IMR-90 (cell line): ENCODE measurements at regions not wholly inside any gene's neighbourhood (a gene's known extent, or its start where the extent isn't known, plus 50 kb on each side); places are given as distances from the start of the nearest gene placed in this dataset.

Source experiments
- ATAC-seq: fragments of 200-7000 bp; cut with Tn5 transposase; 2 replicates; pipeline ENCODE4 v1.9.1; 2020; ENCODE audit warnings: low read depth, mild to moderate bottlenecking, moderate library complexity
- BruUV-seq: library from RNA; stranded (reverse); fragments of 400-500 nt; replicated peaks from 2 replicates; lab custom pipeline; 2021; lab: Mats Ljungman, UMichigan
- CTCF ChIA-PET: fragments of 300-600 bp; formaldehyde crosslinking; extraction: SDS; loops from one replicate; lab custom pipeline; 2021; ENCODE audit warnings: antibody characterized with exemption; lab: Yijun Ruan, JAX
- POLR2A ChIA-PET: fragments of 300-600 bp; sonication (Branson Sonifier 250); formaldehyde crosslinking; loops from one replicate; lab custom pipeline; 2022; ENCODE audit warnings: antibody characterized with exemption; ENCODE audit not compliant: unreplicated experiment; lab: Charles Lee
- DNase-seq: peaks from one replicate; pipeline ENCODE4 v3.0.0; 2013
- H2AFZ ChIP-seq: replicated peaks from 2 replicates; pipeline ENCODE3; 2013; ENCODE audit warnings: low read length, mild to moderate bottlenecking; ENCODE audit not compliant: poor library complexity
- H2AK5ac ChIP-seq: 2 replicates; pipeline ENCODE4 v1.6.1; 2013; ENCODE audit warnings: low read depth, low read length, inconsistent platforms
- H2AK9ac ChIP-seq: replicated peaks from 2 replicates; pipeline ENCODE3; 2013; ENCODE audit warnings: mild to moderate bottlenecking, low read depth, low read length, moderate library complexity; ENCODE audit not compliant: poor library complexity
- H2BK120ac ChIP-seq: 2 replicates; pipeline ENCODE4 v1.6.1; 2013; ENCODE audit warnings: low read depth, low read length, inconsistent platforms
- H2BK15ac ChIP-seq: 3 replicates; pipeline ENCODE4 v1.6.1; 2013; ENCODE audit warnings: low read depth, low read length, inconsistent platforms
- H2BK20ac ChIP-seq: 2 replicates; pipeline ENCODE4 v1.6.1; 2013; ENCODE audit warnings: low read depth, mild to moderate bottlenecking, inconsistent platforms, low read length, moderate library complexity
- H2BK5ac ChIP-seq: 2 replicates; pipeline ENCODE4 v1.6.1; 2013; ENCODE audit warnings: mild to moderate bottlenecking, low read depth, low read length, inconsistent platforms; ENCODE audit not compliant: poor library complexity, severe bottlenecking
- H3K14ac ChIP-seq: replicated peaks from 2 replicates; pipeline ENCODE4 v1.6.1; 2013; ENCODE audit warnings: low read depth, low read length, inconsistent platforms
- H3K18ac ChIP-seq: 2 replicates; pipeline ENCODE4 v1.6.1; 2013; ENCODE audit warnings: low read depth, low read length, control low read depth
- H3K23ac ChIP-seq: 2 replicates; pipeline ENCODE4 v1.6.1; 2013; ENCODE audit warnings: low read depth, low read length, inconsistent platforms
- H3K27ac ChIP-seq: 2 replicates; pipeline ENCODE4 v1.5.1; 2013; ENCODE audit warnings: mild to moderate bottlenecking, control low read depth, low read length; ENCODE audit not compliant: insufficient read depth
- H3K27me3 ChIP-seq: 2 replicates; pipeline ENCODE4 v1.6.1; 2013; ENCODE audit warnings: low read length; ENCODE audit not compliant: control insufficient read depth, insufficient read depth
- H3K36me3 ChIP-seq: 2 replicates; pipeline ENCODE4 v1.6.1; 2013; ENCODE audit warnings: low read length, mixed read lengths; ENCODE audit not compliant: control insufficient read depth, insufficient read depth
- H3K4ac ChIP-seq: 2 replicates; pipeline ENCODE4 v1.6.1; 2013; ENCODE audit warnings: low read depth, low read length, inconsistent platforms
- H3K4me1 ChIP-seq: 2 replicates; pipeline ENCODE4 v1.6.1; 2013; ENCODE audit warnings: low read length, mixed read lengths; ENCODE audit not compliant: control insufficient read depth, insufficient read depth
- H3K4me2 ChIP-seq: 2 replicates; pipeline ENCODE4 v1.6.1; 2013; ENCODE audit warnings: low read depth, mild to moderate bottlenecking, control low read depth, low read length, moderate library complexity
- H3K4me3 ChIP-seq: 2 replicates; pipeline ENCODE4 v1.5.1; 2013; ENCODE audit warnings: low read depth, mild to moderate bottlenecking, control low read depth, low read length, moderate library complexity; ENCODE audit not compliant: insufficient read depth
- H3K56ac ChIP-seq: 2 replicates; pipeline ENCODE4 v1.6.1; 2013; ENCODE audit warnings: low read length, inconsistent platforms; ENCODE audit not compliant: insufficient read depth; ENCODE audit errors: extremely low read depth
- H3K79me1 ChIP-seq, 2 experiments: 2 replicates each; pipeline ENCODE4 v1.6.1; 2013; ENCODE audit warnings: low read length in 2 of 2, inconsistent platforms in 1 of 2, low read depth in 1 of 2
- H3K9ac ChIP-seq: 2 replicates; pipeline ENCODE4 v1.6.1; 2013; ENCODE audit warnings: low read depth, low read length, control low read depth
- H3K9me1 ChIP-seq: 2 replicates; pipeline ENCODE4 v1.6.1; 2013; ENCODE audit warnings: low read length, inconsistent platforms; ENCODE audit not compliant: insufficient read depth
- H3K9me3 ChIP-seq: 2 replicates; pipeline ENCODE4 v1.6.1; 2013; ENCODE audit warnings: low read length; ENCODE audit not compliant: control insufficient read depth, insufficient read depth
- H4K20me1 ChIP-seq: 2 replicates; pipeline ENCODE4 v1.6.1; 2013; ENCODE audit warnings: low read length, inconsistent platforms; ENCODE audit not compliant: insufficient read depth
- H4K5ac ChIP-seq: 2 replicates; pipeline ENCODE4 v1.6.1; 2013; ENCODE audit warnings: mild to moderate bottlenecking, low read depth, low read length, control low read depth
- H4K8ac ChIP-seq, 2 experiments: 2 replicates each; pipeline ENCODE4 v1.6.1; 2013; ENCODE audit warnings: low read depth in 2 of 2, low read length in 2 of 2, control low read depth in 1 of 2, inconsistent platforms in 1 of 2
- H4K91ac ChIP-seq: 2 replicates; pipeline ENCODE4 v1.6.1; 2013; ENCODE audit warnings: low read depth, low read length, inconsistent platforms; ENCODE audit not compliant: insufficient read depth
- BHLHE40 ChIP-seq: fragments of 150-350 bp; IDR thresholded peaks from 2 replicates; pipeline ENCODE4 v1.6.1; 2016; ENCODE audit warnings: mild to moderate bottlenecking, low read depth, low read length
- CEBPB ChIP-seq: IDR thresholded peaks from 2 replicates; pipeline ENCODE4 v1.6.1; 2012; ENCODE audit warnings: low read depth, low read length, improper control_type of control experiment
- CHD1 ChIP-seq: IDR thresholded peaks from 2 replicates; pipeline ENCODE4 v1.6.1; 2012; ENCODE audit warnings: low read depth, low read length, improper control_type of control experiment
- ELK1 ChIP-seq: fragments of 150-350 bp; IDR thresholded peaks from 2 replicates; pipeline ENCODE4 v1.6.1; 2016; ENCODE audit warnings: low read depth, mild to moderate bottlenecking, low read length, moderate library complexity, borderline replicate concordance
- FOS ChIP-seq: fragments of 150-350 bp; IDR thresholded peaks from 2 replicates; pipeline ENCODE4 v1.6.1; 2016; ENCODE audit warnings: low read depth, low read length
- MAFK ChIP-seq: IDR thresholded peaks from 2 replicates; pipeline ENCODE4 v1.6.1; 2012; ENCODE audit warnings: low read depth, low read length, improper control_type of control experiment
- MXI1 ChIP-seq: IDR thresholded peaks from 2 replicates; pipeline ENCODE4 v1.6.1; 2012; ENCODE audit warnings: low read depth, mild to moderate bottlenecking, low read length, moderate library complexity, borderline replicate concordance
- NFE2L2 ChIP-seq: fragments of 150-350 bp; IDR thresholded peaks from 2 replicates; pipeline ENCODE4 v1.6.1; 2016; ENCODE audit warnings: low read depth, mild to moderate bottlenecking, low read length
- POLR2A ChIP-seq: IDR thresholded peaks from 2 replicates; pipeline ENCODE4 v1.6.1; 2012; ENCODE audit warnings: mild to moderate bottlenecking, low read depth, low read length
- RAD21 ChIP-seq: IDR thresholded peaks from 2 replicates; pipeline ENCODE4 v1.6.1; 2012; ENCODE audit warnings: low read length, improper control_type of control experiment
- RCOR1 ChIP-seq: IDR thresholded peaks from 2 replicates; pipeline ENCODE4 v1.6.1; 2012; ENCODE audit warnings: mild to moderate bottlenecking, low read length, improper control_type of control experiment; ENCODE audit not compliant: insufficient replicate concordance
- RFX5 ChIP-seq: IDR thresholded peaks from 2 replicates; pipeline ENCODE4 v1.8.0; 2012; ENCODE audit warnings: low read depth, mild to moderate bottlenecking, low read length, moderate library complexity
- SMC3 ChIP-seq: fragments of 150-350 bp; IDR thresholded peaks from 2 replicates; pipeline ENCODE4 v1.6.1; 2016; ENCODE audit warnings: low read depth, mild to moderate bottlenecking, antibody characterized with exemption, low read length, moderate library complexity
- WGBS, 2 experiments: methylation state at CpG; one replicate each; pipeline versions ENCODE4 v1.1.5 to v1.1.7; 2013; ENCODE audit warnings: missing lambda C conversion rate in 2 of 2; ENCODE audit not compliant: insufficient read length in 1 of 2; ENCODE audit errors: extremely low coverage in 2 of 2; 5-methylcytosine and 5-hydroxymethylcytosine counted together
- dilution Hi-C: fragments of 300-500 bp; cut with HindIII; formaldehyde crosslinking; loops from one replicate; pipeline ENCODE4 v1.14.3; 2018; ENCODE audit warnings: low sequenced_read_pairs; ENCODE audit not compliant: unreplicated experiment
- in situ Hi-C: fragments of 300-500 bp; cut with MboI; formaldehyde crosslinking; loops from 3 replicates; pipeline ENCODE4 v1.14.3; 2019; ENCODE audit warnings: low sequenced_read_pairs, inconsistent platforms, mixed read lengths
- intact Hi-C: fragments of 100-400 bp; cut with micrococcal nuclease; formaldehyde crosslinking; loops from 2 replicates; pipeline ENCODE4 v1.10.0; 2022
- TF ChIP-seq, protein P1 (sequence below): fragments of 150-350 bp; IDR thresholded peaks from 2 replicates; pipeline ENCODE4 v1.6.1; 2017; ENCODE audit warnings: mild to moderate bottlenecking, antibody characterized with exemption, low read length, low read depth
- TF ChIP-seq, protein P2 (sequence below): conservative IDR thresholded peaks from 2 replicates; pipeline ENCODE4 v1.5.1; 2012; ENCODE audit warnings: mild to moderate bottlenecking, low read depth, low read length, improper control_type of control experiment

- Histone ChIP-seq H2AK5ac (no peak overlapping the region), H3K18ac (no peak overlapping the region), H2BK120ac (no peak overlapping the region), H3K9ac (no peak overlapping the region), H2BK15ac (no peak overlapping the region), H3K4me1 (no peaks in the 10 kb centered on the region), H4K91ac (no peak overlapping the region), H2BK5ac (no peak overlapping the region), H3K4me2 (no peak overlapping the region), H2AK9ac (no peak overlapping the region), H3K4ac (no peak overlapping the region), H3K27me3 (peaks cover 19% of the 10 kb centered on the region), H3K9me1 (peaks cover 2% of the 10 kb centered on the region; the same call in 1 of the 2 replicates), H3K23ac (no peak overlapping the region), H3K27ac (no peak overlapping the region), H3K36me3 (no peaks in the 10 kb centered on the region), H2BK20ac (no peak overlapping the region), H3K56ac (no peak overlapping the region), H2AFZ (no peak overlapping the region), H4K8ac (no peak overlapping the region), H4K5ac (no peak overlapping the region), H3K14ac (no peak overlapping the region), H3K9me3 (no peaks in the 10 kb centered on the region), H4K20me1 (no peaks in the 10 kb centered on the region), H3K4me3 (no peak overlapping the region), H3K79me1 (no peaks in the 10 kb centered on the region)
- DNase-seq: peak; percentile 51
- in situ Hi-C loops: no loop called here
- ChIA-PET CTCF (interaction anchor here (0.5 to 2.4 kb wide), 12 partner anchors 23 to 1296 kb away, joined by 3 to 21 read pairs (median 4); no protein-coding TSS in a partner anchor), POLR2A (no interaction called here)
- WGBS, 2 experiments: 0% methylated on average over 1 of the region's 10 CpGs; no CpG with 5 or more reads in 1 of the 2 experiments
- BruUV-seq: no TSS peak
- dilution Hi-C loops: no loop called here
- peak; percentile 95 for ATAC-seq
- intact Hi-C loops: loop anchor here (1.0 to 5.0 kb wide), 4 partner anchors 153 to 1293 kb away; no protein-coding TSS in a partner anchor
- TF ChIP-seq, protein P1, sequence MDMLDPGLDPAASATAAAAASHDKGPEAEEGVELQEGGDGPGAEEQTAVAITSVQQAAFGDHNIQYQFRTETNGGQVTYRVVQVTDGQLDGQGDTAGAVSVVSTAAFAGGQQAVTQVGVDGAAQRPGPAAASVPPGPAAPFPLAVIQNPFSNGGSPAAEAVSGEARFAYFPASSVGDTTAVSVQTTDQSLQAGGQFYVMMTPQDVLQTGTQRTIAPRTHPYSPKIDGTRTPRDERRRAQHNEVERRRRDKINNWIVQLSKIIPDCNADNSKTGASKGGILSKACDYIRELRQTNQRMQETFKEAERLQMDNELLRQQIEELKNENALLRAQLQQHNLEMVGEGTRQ: no peak
- no peak for TF ChIP-seq NFE2L2
- peak; percentile 74 for TF ChIP-seq RAD21
- TF ChIP-seq CHD1: no peak
- TF ChIP-seq CEBPB: no peak
- TF ChIP-seq MAFK: no peak
- no peak for TF ChIP-seq FOS
- TF ChIP-seq RFX5: no peak
- TF ChIP-seq SMC3: peak; percentile 69
- TF ChIP-seq, protein P2, sequence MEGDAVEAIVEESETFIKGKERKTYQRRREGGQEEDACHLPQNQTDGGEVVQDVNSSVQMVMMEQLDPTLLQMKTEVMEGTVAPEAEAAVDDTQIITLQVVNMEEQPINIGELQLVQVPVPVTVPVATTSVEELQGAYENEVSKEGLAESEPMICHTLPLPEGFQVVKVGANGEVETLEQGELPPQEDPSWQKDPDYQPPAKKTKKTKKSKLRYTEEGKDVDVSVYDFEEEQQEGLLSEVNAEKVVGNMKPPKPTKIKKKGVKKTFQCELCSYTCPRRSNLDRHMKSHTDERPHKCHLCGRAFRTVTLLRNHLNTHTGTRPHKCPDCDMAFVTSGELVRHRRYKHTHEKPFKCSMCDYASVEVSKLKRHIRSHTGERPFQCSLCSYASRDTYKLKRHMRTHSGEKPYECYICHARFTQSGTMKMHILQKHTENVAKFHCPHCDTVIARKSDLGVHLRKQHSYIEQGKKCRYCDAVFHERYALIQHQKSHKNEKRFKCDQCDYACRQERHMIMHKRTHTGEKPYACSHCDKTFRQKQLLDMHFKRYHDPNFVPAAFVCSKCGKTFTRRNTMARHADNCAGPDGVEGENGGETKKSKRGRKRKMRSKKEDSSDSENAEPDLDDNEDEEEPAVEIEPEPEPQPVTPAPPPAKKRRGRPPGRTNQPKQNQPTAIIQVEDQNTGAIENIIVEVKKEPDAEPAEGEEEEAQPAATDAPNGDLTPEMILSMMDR: peak; percentile 68
- no peak for TF ChIP-seq RCOR1
- no peak for TF ChIP-seq ELK1
- no peak for TF ChIP-seq POLR2A
- no peak for TF ChIP-seq MXI1
- no peak for TF ChIP-seq BHLHE40
These were observed 242.9 kb downstream of the CDC5L start for GRCh38 chr6:44630125-44631028.
